HG02884 (cell line): ENCODE measurements at regions not wholly inside any gene's neighbourhood (a gene's known extent, or its start where the extent isn't known, plus 50 kb on each side); places are given as distances from the start of the nearest gene placed in this dataset.
"Not testable (repeated sequence)": the region's sequence is repeated elsewhere in the genome, so short reads cannot be mapped to it uniquely, and the experiment has no call there.

Experiments
- ATAC-seq: cut with Tn5 transposase; IDR thresholded peaks from one replicate; pipeline ENCODE4 v1.9.1; 2021; ENCODE audit warnings: mild to moderate bottlenecking, moderate library complexity; ENCODE audit not compliant: unreplicated experiment

- ATAC-seq: not testable (repeated sequence)
These were observed 61.0 kb downstream of the SPDYE17 start for GRCh38 chr7:76971201-76971600.

GRCh38 chr7:76969892-76970291, 62.3 kb downstream of the SPDYE17 start:
- not testable (repeated sequence) for ATAC-seq

DNA sequence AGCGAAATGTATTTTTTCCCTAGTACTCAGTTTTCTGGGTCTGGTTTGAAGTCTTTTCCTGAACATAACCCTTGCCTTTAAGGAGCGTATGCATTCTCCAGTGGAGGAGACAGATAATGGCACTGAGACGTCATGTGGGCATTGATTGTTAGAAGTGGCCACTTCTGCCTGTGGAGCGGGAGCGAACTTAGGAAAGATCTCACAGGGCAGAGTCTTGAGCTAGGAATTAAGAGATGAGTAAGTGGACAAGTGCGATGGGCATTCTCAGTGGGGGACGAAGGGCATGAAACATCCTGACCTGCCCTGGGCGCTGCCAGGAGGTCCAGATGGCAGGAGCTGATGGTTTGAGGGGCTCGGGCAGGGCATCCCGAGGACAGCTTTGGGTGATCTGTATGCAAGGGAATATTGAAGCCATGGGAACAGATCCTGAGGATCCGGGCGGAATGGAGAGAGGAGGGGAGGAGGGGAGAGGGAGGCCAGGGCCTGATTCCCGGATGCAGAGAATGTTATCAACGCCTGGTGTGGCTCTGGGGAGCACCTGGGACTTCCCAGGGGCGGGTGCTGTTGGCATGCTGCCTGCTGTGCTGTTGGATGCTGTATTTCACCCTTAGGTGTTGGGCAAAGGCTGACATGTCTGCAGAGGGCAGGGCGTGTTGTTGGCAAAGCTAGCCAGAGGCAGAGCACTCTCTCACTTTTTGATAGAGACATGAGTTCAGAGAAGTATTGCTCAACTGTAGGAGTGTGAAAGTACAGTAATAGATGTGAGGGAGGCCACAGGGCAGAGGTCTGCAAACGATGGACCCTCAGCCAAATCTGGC, 66.2 kb downstream of the SPDYE17 start:
- not testable (repeated sequence) for ATAC-seq

DNA sequence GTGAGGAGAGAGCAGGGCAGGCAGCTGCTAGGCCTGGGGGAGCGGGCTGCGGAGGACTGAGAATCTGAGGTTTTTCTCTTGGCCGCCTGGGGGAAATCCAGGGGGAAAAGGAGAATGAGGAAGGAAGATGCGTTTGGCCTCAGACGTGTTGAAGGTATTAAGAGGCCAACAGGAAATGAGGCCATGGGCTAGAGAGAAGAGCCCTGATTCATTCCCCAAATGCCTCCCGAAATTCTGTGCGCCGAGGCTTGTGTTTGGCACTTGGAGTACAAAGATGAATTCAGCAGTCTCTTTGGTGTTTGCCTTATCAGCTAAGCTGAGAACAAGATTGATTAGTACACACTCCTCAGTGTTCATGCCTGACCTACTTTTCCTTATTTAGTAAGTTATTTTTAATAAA, 68.1 kb downstream of the SPDYE17 start:
- ATAC-seq: not testable (repeated sequence)

DNA sequence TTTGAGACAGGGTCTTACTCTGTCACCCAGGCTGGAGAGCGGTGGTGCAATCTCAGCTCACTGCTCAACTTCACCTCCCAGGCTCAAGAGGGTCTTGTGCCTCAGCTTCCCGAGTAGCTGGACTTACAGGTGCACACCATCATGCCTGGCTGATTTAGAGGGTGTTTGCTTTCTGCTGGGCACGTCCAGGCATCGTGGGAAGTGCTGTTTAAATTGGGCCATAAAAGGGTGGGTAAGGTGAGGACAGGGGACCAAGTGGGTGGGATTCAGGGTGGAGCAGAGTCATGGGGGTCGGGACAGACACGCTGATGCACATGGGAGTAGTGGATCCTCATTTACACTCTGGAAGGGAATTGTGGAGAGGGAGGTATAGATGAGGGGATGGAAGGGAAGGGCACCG, 69.1 kb downstream of the SPDYE17 start:
- not testable (repeated sequence) for ATAC-seq

DNA sequence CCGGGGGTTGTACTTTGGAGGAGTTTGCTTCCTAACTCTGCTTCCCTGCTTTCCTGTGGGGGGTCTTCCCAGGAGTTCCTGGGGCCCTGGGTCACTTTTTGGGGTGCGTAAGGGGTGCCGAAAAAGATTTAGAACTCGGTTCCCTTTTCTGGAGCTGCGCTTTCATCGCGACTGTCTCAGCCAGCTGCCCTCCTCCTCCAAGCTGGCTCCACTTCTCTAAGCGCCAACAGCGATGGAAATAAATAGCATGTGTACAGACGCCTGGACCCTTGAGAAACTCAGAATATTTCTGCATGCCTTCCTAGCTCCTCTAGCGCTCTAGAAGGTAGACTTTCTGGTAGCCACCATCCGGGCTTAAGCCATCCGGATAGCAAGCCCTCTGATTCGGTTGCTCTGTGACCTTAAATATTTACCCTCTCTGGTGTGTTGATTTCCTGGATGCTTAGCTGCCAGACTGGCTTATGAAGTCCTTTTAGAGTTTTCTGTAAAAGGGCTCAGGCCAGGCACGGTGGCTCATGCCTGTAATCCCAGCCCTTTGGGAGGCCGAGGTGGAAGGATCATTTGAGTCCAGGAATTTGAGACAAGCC, 71.7 kb downstream of the SPDYE17 start:
- ATAC-seq: peak; percentile 26

GRCh38 chr7:76959573-76960399, 72.4 kb downstream of the SPDYE17 start:
- ATAC-seq: peak; percentile 98

GRCh38 chr7:76956531-76956930, 75.6 kb downstream of the SPDYE17 start:
- ATAC-seq: not testable (repeated sequence)

DNA sequence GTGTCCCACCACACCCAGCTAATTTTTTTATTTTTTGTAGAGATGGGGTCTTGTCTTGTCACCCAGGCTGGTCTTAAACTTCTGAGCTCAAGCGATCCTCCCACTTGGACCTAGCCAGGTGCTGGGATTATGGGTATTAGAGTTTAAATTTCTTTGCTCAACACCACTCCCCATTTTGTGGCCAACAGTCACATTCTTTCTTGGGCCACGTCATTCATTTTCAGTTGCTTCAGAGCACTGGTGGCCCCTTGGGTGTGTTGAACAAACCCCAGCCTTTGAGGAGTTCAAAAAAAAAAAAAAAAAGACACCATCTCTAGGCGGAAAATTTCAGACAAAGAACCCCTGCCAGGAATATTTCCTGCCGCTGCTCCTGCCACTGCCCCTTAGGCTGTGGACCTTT, 77.0 kb downstream of the SPDYE17 start:
- not testable (repeated sequence) for ATAC-seq

DNA sequence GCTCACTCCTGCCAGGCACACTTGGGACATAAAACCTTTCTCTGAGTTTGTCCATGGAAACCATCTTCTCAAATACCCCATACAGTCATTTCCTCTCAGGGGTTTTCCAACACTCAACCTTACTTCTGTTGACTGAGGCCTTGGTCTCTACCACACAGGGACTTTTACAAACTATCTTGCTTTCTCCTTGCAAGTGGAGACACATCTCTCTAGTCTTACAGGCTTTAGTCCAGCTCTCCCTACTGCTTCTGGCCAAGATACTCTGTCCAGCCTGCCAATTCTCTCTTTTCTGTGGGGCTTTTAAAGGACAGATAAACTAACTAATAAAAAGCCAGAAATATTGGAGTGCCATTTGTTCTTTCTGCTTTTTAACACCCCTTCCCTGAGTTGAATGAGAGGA, 87.6 kb downstream of the SPDYE17 start:
- peak; percentile 68 for ATAC-seq

DNA sequence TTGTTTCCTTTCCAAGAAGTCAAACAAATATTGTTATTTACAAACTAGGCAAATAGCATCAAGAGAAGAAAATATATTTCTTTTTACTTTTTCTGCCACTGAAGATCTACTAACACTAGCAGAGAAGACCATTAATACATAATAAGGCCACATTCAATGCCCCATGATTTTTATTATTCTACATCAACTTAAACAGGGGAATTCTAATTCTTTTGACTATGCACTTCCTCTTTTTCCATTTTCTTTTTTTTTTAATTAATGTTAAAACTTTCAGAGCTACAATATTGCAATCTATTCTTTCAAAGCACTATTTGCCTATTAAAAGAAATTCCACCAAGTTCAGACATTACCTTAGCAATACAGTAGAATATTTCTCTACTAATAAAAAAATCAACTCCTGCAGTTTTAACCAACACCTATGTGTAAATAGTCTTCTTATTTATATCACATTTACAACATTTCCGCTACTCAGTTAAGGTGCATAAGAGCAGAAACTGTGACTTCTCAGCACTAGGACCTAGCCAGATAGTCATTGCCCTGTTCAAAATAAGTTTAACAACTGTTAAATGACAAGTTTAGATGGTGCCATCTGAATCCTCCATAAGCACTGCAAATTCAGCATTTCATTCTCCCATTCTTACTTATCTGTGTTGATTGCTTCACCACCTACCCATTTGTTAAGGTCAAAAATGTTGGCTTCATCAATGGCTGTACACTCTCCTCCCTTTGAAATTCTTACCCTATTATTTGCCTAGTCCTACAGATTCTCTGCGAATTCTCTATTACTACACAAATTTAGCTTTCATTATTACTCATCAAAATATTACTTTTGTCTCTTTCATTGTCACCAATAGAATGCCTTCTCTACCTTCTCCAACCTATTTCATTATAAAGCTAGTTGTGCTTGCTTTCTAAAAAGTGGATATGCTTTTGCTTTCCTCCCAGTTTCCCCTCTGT, 90.1 kb downstream of the SPDYE17 start:
- peak; percentile 37 for ATAC-seq

- ATAC-seq: not testable (repeated sequence)
These were observed 94.4 kb downstream of the SPDYE17 start for GRCh38 chr7:76937781-76938180.

GRCh38 chr7:76937330-76937729, 94.8 kb downstream of the SPDYE17 start:
- ATAC-seq: not testable (repeated sequence)

DNA sequence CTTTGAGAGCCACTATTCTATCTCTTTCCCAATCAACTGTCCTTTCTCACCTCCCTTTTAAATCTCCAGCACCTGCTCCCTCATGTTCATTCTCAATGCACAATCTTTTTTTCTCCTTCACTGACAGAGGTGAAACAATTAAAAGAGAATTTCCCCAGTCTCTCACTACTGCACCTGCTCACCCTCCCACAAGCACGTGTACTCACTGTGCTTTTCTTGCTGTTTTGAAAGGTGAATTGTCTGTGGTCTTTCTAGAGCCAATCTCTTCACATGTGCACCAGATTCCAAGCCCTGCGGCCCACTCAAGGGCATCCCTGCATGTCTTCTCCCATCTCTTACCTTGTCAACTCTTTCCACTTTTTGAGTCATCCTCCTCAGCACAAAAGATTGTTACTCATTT, 95.8 kb downstream of the SPDYE17 start:
- ATAC-seq: not testable (repeated sequence)

GRCh38 chr7:76934711-76935110, 97.5 kb downstream of the SPDYE17 start:
- ATAC-seq: not testable (repeated sequence)

DNA sequence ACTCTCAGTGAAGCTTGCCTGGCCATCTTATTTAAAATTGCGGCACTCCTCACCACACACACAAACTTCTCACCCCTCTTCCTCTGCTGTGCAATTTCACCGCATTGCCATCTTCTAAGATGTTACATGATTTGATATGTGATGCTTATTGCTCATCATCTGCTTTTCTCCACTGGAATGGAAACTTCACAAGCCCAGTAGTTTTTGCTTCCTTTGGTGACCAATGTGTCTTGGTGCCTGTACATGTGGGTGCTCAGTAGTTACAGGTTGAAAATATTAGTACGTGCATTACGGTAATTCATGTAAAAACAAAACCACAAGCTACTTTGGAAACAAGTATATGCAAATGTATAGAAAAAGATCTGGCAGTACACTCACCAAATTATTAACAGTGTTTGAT, 99.2 kb downstream of the SPDYE17 start:
- ATAC-seq: peak; percentile 56

- not testable (repeated sequence) for ATAC-seq
These were observed 100.7 kb downstream of the SPDYE17 start for GRCh38 chr7:76931441-76931840.

DNA sequence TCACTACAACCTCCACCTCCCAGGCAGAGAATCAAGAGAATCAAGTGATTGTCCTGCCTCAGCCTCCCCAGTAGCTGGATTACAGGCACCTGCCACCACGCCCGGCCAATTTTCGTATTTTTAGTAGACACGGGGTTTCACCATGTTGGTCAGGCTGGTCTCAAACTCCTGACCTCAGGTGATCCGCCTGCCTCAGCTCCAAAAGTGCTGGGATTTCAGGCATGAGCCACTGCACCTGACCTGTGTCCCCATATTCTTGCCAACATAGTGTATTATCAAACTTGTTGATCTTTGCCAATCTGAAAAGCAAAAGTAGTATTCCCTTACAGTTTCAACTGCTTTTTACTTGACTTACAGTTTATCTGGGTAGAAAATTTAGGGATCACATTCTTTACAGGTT, 101.7 kb downstream of the SPDYE17 start:
- not testable (repeated sequence) for ATAC-seq

DNA sequence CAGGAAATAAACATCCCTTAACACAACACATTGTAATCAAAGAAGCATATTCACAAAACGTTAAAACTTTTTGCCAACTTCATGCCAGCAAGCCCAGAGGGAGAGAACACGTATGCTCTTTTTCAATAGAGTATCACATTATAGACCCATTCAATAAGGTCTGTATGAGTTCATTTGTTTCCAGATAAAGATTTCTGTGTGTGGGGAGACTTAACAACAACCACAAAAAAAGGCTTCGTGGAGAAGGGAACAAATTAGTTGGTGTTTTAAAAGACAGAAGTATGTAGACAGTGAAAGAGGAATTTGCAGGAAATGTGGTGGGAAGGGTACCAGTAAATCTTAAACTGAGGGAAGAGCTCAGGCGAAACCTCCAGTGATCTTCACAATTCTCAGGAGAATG, 103.4 kb downstream of the SPDYE17 start:
- not testable (repeated sequence) for ATAC-seq

DNA sequence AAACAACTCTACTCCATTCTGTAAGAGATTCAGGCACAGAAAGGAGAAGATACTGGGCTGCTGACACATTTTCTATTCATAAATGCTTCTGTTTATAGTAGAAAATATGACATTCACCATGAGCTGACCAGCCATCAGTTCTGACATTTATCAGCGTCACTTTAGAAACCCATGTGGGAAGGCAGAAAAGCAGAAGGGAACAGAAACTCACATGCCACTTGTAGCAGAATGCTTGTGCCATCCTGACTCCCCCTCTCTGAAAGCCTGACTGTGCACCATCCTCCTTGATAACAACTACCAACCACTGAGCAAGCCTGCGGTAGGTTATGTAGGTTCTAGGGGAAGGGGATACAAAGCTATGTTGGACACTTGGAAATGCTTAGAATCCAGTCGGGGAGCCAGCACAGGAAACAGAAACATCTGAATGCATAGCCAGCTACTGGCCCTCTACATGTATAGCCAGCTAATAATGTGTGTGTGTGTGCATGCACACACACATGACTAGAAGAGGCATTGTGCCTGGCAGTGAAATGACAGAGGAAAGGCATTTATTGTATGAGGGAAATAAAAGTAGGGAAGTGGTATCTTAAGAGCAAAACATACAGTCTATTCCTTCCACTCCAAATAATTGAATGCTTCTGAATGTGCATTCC, 104.3 kb downstream of the SPDYE17 start:
- ATAC-seq: not testable (repeated sequence)
